GM21367 (cell line): ENCODE measurements at regions not wholly inside any gene's neighbourhood (a gene's known extent, or its start where the extent isn't known, plus 50 kb on each side); places are given as distances from the start of the nearest gene placed in this dataset.
A peak's percentile ranks its signal among the peaks of the same experiment; 100 is the strongest.
"Not testable (repeated sequence)": the region's sequence is repeated elsewhere in the genome, so short reads cannot be mapped to it uniquely, and the experiment has no call there.

ENCODE experiments used
- ATAC-seq: cut with Tn5 transposase; IDR thresholded peaks from one replicate; pipeline ENCODE4 v1.9.1; 2021; ENCODE audit not compliant: unreplicated experiment

DNA sequence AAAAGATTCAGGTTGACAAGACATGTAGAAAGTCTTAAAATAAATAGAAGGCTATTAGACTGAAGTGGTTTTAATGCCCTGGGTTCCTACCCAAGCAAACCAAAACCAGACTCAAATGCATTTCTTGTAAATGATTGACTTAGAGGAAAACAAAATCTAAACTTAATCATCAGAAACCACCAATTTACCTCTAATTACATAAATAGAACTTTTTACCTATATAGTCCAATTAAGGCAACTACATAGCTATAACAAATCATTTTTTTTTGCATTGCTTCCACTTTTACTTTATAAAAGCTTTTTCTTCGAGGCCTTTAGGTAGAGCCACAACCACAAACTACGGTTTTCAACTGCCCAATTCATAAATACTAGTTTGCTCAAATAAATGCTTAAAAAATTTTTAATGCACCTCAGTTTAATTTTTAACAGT, 231.3 kb upstream of the ARHGEF26 start:
- ATAC-seq, result no peak

DNA sequence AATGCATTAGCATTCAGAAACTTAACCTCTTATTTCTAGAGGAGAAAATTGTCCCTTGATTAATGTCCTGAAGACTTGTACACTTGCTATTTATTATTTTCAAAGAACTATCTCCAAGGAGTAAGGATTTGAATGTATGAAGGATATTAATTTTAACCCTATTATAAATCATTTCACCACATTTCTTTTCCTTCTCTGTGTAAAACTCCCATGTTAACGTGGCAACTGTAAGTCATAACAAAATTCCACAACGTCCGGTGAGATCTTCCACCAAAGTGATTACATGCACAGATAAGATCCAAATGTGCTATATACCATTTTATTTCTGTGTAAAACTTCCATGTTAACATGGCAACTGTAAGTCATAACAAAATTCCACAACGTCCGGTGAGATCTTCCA, 229.1 kb upstream of the ARHGEF26 start:
- ATAC-seq, result no peak

DNA sequence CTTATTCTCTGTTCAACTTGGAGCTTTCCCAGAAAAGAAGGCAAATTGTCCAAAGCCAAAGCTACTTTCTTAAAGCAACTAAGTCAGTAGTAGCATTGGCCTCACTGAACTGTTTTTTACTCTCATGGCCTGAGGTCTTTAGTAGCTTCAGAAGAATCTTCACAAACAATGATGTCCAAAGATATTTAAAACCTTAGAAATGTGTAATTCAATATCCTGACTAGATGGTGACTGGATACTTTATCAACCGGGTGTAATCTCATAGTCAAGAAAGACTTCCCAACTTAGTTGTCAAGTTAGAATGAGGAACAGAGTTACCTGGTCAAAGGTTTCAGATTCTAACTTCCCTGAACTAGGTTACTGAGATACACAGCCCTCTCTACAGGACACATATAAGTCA, 226.3 kb upstream of the ARHGEF26 start:
- no peak for ATAC-seq

DNA sequence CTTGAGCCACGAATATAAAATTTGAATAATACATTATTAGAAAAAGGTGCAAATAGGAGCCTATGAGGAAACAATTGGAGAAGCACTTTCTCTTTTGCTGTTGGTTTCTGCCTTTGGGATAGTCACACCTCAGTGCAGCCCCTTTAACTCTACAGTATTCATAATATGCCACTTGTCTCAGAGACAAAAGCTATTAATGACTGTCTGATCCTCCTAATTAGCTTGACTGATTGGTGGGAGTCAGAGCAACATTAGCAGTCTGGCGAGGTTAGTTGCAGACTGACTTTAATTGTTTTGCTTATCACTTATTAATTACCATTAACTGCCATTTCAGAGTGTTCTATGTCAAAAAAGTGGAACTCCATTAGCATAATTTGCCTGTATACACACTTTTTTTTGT, 225.0 kb upstream of the ARHGEF26 start:
- no peak for ATAC-seq

GRCh38 chr3:153897025-153897723, 224.0 kb upstream of the ARHGEF26 start:
- ATAC-seq, result peak; percentile 70

GRCh38 chr3:153897842-153898241, 223.3 kb upstream of the ARHGEF26 start:
- peak; percentile 80 for ATAC-seq

DNA sequence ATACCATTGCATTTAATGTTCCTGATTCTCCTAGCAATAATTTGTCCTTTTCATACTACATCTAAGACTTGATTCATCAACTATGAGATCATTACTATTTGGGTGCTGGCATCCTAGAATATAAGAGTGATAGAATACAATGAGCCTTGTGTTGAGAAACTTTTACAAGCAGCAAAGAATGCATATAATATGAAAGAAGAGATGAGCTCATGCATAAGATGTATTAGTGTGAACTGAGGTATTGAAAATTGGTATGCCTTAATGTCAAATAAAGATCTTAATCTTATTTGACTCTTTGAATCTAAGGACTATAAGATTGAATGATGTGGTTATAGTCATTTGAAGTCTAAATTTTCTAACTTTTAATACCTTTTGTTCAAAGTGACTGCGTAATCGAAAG, 220.0 kb upstream of the ARHGEF26 start:
- ATAC-seq, result no peak

DNA sequence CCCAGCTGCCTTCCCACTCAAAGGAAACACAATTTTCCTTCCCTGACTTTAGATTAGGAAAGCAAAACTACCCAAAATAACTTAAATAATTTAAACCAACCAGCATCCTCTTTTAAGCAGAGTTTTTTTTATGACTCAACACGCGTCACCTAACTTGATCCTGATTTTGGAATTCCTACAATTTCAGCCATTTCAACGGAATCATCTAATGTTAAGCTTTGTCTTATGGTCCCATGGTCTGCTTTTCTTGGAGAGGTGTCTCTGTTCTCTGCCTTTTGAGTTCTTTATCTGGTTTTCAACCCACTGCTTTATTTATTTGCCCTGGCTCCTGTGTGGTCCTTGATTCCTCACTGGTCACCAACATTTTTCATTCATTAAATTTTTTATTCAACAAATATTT, 219.2 kb upstream of the ARHGEF26 start:
- ATAC-seq, result no peak

- peak; percentile 92 for ATAC-seq
Measured at GRCh38 chr3:153903430-153903829, 217.8 kb upstream of the ARHGEF26 start.

- no peak for ATAC-seq
Measured at GRCh38 chr3:153906366-153906765, 214.8 kb upstream of the ARHGEF26 start.

DNA sequence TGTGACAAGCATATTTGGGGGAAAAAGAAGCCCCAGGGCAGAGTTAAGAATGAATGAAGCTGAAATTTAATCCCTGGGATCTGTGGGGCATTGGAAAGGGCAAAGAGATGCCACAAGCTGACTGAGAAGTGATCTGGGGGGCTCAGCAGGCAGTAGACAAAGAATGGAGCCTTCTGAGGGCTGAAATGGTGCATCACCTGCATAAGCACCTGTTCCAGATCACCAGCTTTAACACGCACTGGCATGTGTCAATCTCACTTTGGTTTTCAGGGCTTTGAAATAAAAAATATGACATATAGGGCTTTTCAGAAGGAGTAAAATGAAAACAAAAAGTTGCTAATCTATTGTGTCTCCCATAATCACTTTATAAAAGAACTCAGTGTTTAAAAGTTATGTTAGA, 210.8 kb upstream of the ARHGEF26 start:
- no peak for ATAC-seq

DNA sequence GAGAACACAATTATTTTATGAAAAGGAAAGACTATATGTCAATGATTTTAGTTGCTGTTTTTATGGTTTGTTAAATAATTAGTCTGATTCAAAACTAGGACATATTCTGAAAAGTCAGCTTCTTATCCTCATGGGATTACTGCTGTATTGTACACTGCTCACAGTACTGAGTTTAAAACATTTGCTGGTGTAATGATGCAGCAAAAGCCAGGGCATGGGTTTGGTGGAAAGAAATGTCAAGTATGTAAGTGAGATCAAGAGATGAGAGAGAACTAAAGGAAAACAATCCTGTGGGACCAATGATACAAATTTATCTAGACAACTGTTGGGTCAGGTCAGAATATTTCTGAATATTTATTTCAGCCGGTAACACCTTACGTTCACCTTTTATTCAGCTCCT, 210.1 kb upstream of the ARHGEF26 start:
- no peak for ATAC-seq

GRCh38 chr3:153919773-153920172, 201.4 kb upstream of the ARHGEF26 start:
- ATAC-seq, result no peak

- no peak for ATAC-seq
Measured at GRCh38 chr3:153921826-153922225, 199.4 kb upstream of the ARHGEF26 start.

DNA sequence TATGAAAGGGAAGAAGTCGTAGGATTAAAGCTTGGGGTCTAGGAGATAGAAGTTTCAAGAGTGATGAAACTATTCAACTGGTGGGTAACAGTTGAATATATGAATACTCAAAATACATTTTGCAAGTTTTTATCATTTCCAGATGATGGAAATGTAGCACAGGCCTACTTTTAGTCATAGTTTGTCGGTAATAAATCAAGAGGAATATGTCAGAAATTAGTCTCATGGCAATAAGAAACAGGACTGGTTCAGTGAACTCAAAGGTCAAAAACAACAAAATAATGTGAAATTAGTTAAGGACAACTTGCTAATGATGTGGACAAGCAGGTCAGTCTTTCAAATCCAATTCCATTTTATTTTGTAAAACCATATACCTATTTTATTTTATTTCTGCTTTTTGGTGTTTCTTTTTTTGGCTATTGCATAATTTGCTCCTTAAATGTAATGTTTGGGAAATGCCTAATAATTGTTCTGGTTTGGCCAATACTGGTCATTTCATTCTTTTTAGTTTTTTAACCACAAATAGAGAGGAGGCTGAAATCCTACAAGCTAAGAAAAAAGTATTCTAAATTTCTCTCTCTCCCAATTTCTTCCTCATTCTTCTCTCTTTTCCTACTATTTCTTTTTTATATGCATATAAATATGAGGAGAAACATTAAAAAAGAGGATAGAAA, 195.2 kb upstream of the ARHGEF26 start:
- no peak for ATAC-seq

- no peak for ATAC-seq
Measured at GRCh38 chr3:153927107-153927506, 194.1 kb upstream of the ARHGEF26 start.

DNA sequence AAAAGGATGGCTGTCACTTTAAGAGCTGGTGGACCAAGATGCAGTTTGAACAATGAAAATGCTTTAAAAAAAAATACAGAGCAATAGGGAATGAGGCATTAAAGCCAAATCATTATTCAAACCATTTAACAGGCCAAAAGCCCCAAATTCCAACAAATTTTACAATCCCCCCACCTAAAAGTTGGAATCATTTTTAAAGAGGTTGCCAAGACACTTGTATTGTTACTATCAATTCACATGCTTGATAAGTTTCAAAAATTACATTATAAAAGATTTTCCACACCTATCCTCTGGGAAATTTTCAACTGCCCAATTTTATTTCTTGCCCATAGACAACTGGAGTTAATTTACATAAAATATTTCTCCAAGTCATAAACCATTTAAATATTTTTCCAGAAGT, 192.3 kb upstream of the ARHGEF26 start:
- ATAC-seq, result no peak

- not testable (repeated sequence) for ATAC-seq
Measured at GRCh38 chr3:153933481-153933880, 187.7 kb upstream of the ARHGEF26 start.

DNA sequence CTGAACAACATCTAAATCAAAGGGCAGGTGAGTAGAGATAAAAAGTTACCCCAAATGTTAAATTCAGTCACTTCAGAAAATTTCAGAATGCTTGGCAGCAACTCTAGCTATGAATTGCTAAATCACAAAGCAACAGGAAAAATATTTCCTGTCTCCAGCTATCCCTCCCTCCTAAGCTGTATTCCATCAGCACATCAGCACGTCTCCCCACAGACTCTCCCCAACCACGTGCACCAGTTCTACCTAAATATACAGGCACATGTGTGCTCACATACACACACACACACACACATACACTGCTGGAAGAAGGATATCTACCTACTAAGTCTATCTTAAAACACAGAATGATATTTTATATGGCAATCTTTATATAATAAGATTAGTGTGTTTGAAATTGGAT, 177.1 kb upstream of the ARHGEF26 start:
- ATAC-seq, result no peak

GRCh38 chr3:153951276-153951675, 169.9 kb upstream of the ARHGEF26 start:
- ATAC-seq, result no peak

DNA sequence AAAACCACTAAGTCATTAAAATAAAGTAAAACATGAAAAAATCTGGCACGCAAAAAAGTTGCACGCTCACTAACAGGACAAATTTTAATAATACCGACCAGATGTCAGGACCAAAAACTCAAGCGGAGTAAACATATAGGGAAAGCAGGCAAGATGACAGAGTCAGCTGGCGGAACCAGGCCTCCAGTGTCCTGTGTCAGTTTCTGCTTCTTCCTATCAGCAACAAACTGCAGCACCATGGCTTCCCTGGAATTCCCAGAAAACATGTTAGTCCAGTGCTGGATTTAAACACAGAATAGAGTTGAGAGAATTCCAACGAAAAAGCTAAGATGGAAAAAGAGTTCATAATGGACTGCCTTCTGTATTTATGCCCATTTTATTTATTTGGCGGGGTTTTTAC, 169.1 kb upstream of the ARHGEF26 start:
- ATAC-seq, result no peak

- no peak for ATAC-seq
Measured at GRCh38 chr3:153956613-153957012, 164.6 kb upstream of the ARHGEF26 start.

GRCh38 chr3:153957421-153957820, 163.8 kb upstream of the ARHGEF26 start:
- no peak for ATAC-seq
